Mesothelial cell of epicardium (in vitro differentiated cells): ENCODE measurements at regions not wholly inside any gene's neighbourhood (a gene's known extent, or its start where the extent isn't known, plus 50 kb on each side); places are given as distances from the start of the nearest gene placed in this dataset.

ENCODE experiments used
- DNase-seq, 2 experiments: peaks; one replicate each; pipeline ENCODE4 v3.0.0; 2021; ENCODE audit warnings: low spot score in 2 of 2; ENCODE audit not compliant: unreplicated experiment in 2 of 2
- H3K27ac Mint-ChIP-seq: 2 replicates; pipeline ENCODE4 v1.8.0; 2021; ENCODE audit warnings: mixed read lengths
- H3K27me3 Mint-ChIP-seq: 2 replicates; pipeline ENCODE4 v1.8.0; 2021; ENCODE audit warnings: low read depth, mixed read lengths
- H3K36me3 Mint-ChIP-seq: 2 replicates; pipeline ENCODE4 v1.8.0; 2021; ENCODE audit warnings: mixed read lengths
- H3K4me1 Mint-ChIP-seq: 2 replicates; pipeline ENCODE4 v1.8.0; 2021; ENCODE audit warnings: mixed read lengths
- H3K4me3 Mint-ChIP-seq: 2 replicates; pipeline ENCODE4 v1.8.0; 2021; ENCODE audit warnings: mild to moderate bottlenecking, moderate library complexity, mixed read lengths
- H3K9me3 Mint-ChIP-seq: 2 replicates; pipeline ENCODE4 v1.8.0; 2021; ENCODE audit warnings: mixed read lengths
- TF ChIP-seq, protein P1 (sequence below): fragments of 200-600 bp; sonication (generic); IDR thresholded peaks from one replicate; pipeline ENCODE4 v1.5.0; 2021; ENCODE audit warnings: antibody characterized with exemption; ENCODE audit not compliant: unreplicated experiment

DNA sequence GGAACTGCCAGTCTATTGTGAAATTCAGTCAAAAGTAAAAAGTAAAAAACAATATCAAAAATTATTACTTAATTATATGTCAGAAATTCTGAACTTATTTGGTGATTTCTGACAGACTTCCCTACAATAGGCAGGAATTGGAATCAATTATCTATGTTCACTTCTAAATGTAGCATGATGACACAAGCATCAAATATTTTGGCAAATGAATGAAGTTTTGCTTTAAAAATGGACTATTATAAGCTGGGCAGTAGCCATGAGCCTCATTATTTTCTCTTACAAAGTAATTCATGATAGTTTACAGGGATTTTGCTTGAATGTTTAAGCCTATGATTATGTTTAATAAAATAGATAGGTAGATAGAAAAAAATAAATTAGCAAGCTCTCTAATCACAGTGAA, 582.6 kb downstream of the SLITRK6 start:
- Mint-ChIP-seq H3K27me3 (no peaks in the 10 kb centered on the region), H3K9me3 (no peaks in the 10 kb centered on the region), H3K4me3 (no peak overlapping the region), H3K4me1 (no peaks in the 10 kb centered on the region), H3K27ac (no peak overlapping the region), H3K36me3 (no peaks in the 10 kb centered on the region)
- TF ChIP-seq, protein P1, sequence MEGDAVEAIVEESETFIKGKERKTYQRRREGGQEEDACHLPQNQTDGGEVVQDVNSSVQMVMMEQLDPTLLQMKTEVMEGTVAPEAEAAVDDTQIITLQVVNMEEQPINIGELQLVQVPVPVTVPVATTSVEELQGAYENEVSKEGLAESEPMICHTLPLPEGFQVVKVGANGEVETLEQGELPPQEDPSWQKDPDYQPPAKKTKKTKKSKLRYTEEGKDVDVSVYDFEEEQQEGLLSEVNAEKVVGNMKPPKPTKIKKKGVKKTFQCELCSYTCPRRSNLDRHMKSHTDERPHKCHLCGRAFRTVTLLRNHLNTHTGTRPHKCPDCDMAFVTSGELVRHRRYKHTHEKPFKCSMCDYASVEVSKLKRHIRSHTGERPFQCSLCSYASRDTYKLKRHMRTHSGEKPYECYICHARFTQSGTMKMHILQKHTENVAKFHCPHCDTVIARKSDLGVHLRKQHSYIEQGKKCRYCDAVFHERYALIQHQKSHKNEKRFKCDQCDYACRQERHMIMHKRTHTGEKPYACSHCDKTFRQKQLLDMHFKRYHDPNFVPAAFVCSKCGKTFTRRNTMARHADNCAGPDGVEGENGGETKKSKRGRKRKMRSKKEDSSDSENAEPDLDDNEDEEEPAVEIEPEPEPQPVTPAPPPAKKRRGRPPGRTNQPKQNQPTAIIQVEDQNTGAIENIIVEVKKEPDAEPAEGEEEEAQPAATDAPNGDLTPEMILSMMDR: no peak
- DNase-seq: no peak

DNA sequence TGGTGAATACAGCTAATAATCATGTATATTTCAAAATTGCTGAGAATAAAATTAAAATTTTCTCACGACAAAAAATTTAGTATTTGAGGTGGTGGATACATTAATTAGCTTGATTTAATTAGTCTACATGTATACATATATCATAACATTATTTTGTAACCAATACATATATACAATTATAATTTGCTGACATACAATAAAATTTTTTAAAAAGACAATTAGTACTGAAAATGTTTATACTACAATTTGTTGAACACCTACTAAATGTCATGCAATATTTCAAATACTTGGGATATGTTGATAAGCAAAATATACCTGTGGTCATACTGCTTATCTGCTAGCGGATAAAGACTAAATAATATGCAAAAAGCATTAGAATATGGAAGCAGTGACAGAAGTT, 586.5 kb downstream of the SLITRK6 start:
- H3K27me3 Mint-ChIP-seq: no peaks in the 10 kb centered on the region
- peaks cover 15% of the 10 kb centered on the region for H3K9me3 Mint-ChIP-seq
- no peaks in the 10 kb centered on the region for H3K4me1 Mint-ChIP-seq
- H3K4me3 Mint-ChIP-seq: no peak overlapping the region
- no peaks in the 10 kb centered on the region for H3K36me3 Mint-ChIP-seq
- no peak overlapping the region for H3K27ac Mint-ChIP-seq
- no peak for DNase-seq
- TF ChIP-seq, protein P1: no peak

DNA sequence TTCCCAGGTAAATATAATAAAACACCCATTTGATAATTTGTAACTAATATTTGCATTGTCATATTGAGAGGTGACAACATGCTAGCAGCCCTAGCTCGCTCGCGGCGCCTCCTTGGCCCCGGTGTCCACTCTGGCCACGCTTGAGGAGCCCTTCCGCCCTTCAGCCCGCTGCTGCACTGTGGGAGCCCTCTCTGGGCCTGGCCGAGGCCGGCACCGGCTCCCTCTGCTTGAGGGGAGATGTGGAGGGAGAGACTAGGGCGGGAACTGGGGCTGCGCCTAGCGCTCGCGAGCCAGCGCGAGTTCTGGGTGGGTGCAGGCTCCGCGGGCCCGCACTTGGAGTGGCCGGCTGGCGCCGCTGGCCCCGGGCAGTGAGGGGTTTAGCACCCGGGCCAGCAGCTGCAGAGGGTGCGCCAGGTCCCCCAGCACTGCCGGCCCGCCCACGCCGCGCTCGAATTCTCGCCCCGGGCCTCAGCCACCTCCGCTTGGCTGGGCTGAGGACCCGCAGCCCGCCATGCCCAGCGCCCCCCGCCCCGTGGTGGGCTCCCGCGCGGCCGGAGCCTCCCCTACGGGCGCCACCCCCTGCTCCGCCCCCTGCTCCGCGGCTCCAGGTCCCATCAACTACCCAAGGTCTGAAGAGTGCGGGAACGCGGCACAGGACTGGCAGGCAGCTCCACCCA, 594.4 kb downstream of the SLITRK6 start:
- TF ChIP-seq, protein P1: no peak
- no peak for DNase-seq
- Mint-ChIP-seq H3K4me3 (no peak overlapping the region), H3K27me3 (no peaks in the 10 kb centered on the region), H3K9me3 (peaks cover 43% of the 10 kb centered on the region), H3K36me3 (peaks cover 9% of the 10 kb centered on the region), H3K27ac (no peak overlapping the region), H3K4me1 (no peaks in the 10 kb centered on the region)

DNA sequence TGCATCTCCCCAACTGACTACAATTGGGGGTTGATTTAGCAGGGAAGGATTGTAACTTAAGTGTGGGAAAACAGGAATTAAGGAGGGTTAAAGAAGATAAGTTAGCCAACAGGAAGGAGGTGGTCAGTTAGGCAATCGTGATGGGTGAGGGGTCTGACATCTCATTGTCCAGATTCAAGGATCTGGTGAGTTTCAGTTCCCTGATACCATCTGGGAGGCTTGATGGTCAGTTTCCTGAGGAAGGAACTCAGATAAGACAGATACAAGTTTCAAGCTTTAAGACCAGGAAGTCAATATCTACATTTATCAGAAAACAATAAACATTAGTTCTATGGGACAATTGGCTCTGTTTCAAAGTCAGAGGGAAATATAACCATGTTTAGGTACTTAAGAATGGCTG, 601.8 kb downstream of the SLITRK6 start:
- TF ChIP-seq, protein P1: no peak
- H3K9me3 Mint-ChIP-seq: peaks cover 35% of the 10 kb centered on the region
- no peak overlapping the region for H3K27ac Mint-ChIP-seq
- H3K27me3 Mint-ChIP-seq: no peaks in the 10 kb centered on the region
- DNase-seq: no peak
- no peak overlapping the region for H3K4me3 Mint-ChIP-seq
- peaks cover 9% of the 10 kb centered on the region for H3K36me3 Mint-ChIP-seq
- no peaks in the 10 kb centered on the region for H3K4me1 Mint-ChIP-seq

DNA sequence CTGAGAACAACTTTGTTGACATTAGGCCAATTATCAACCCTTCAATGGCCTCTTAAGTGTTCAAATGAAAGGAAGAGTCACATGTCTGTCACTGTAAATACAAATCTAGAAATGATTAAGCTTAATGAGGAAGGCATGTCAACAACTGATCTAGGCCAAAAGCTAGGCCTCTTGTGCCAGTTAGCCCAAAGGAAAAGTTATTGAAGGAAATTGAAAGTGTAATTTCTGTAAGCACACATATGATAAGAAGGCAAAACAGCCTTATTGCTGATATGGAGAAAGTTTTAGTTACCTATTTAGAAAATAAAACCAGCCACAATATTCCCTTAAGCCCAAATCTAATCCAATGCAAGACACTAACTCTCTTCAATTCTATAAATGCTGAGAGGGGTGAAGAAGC, 604.7 kb downstream of the SLITRK6 start:
- no peaks in the 10 kb centered on the region for H3K36me3 Mint-ChIP-seq
- H3K9me3 Mint-ChIP-seq: peaks cover 23% of the 10 kb centered on the region
- TF ChIP-seq, protein P1: no peak
- no peak overlapping the region for H3K4me3 Mint-ChIP-seq
- H3K27ac Mint-ChIP-seq: no peak overlapping the region
- H3K4me1 Mint-ChIP-seq: no peaks in the 10 kb centered on the region
- H3K27me3 Mint-ChIP-seq: no peaks in the 10 kb centered on the region
- DNase-seq: no peak
